EH (cell line): ENCODE measurements at regions not wholly inside any gene's neighbourhood (a gene's known extent, or its start where the extent isn't known, plus 50 kb on each side); places are given as distances from the start of the nearest gene placed in this dataset.

ENCODE experiments used
- DNase-seq: peaks from one replicate; pipeline ENCODE4 v3.0.0-alpha.2; 2015; ENCODE audit warnings: low read depth

GRCh38 chr12:132424811-132425210 lies 65.1 kb upstream of the FBRSL1 start:
- DNase-seq = no peak

DNA sequence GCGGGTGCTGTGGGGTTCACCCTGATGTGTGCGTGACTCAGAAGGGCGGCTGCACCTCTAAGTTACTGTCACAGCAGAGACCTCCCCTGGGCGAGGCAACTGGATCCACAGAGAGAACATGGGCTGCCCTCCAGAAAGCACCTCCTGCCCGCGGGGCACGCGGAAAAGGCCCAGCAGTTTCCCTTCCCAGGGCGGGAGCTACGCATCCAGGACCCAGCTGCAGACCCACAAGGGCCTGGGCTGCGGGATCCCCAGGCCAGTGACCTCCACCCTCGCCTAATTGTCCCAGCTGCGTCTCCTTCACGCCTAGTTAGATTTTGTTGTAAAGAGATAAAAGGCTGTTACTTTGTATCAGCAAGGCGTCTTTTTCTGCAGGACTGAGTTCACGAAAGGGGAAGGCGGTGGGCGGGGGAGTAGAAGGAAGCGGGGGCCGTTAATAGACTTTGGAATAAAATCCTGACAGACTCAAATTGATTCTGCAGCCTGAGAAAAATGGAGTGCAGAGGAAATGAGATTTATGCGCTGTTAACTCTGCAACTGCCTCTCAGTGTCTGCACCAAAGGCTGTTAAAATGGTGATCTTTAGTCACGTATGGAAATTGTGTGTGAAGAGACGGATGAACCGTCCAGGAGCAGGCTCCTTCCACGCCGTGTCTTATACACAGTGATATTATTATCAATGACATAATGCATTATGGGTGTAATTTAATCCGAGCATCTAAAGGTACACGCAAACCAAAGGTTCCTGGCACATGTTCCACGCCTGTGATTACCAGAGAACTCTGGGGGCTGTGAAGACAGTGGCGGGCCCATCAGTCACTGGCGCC lies 65.9 kb upstream of the FBRSL1 start:
- no peak for DNase-seq

DNA sequence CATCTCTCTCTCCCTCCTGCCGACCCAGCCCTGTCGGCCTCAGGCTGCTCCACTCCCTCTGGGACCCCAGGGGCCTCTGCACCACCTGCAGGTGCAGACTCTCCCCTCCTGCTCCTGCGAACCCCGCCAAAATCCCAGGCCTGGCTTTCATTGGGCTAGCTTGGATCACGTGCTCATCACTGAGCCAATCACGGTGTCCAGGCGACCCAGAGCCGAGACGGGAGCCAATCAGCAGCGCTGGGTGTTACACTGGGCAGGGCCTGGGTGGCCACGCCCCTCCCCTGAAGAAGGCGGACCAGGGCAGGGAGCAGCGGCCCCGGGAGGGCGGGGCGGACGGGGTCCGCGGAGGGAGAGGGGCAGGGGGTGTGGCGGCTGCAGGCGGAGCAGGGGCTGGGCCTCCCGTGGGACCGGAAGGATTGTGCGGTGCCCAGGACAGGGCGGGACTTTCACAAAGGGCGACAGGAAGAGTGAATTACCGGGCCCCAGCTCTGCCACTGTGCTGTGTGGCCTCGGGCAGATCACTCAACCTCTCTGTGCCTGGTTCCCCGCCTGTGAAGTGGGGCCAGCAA lies 66.6 kb upstream of the FBRSL1 start:
- no peak for DNase-seq

- no peak for DNase-seq
Observed at GRCh38 chr12:132422381-132423043, 67.4 kb upstream of the FBRSL1 start.

DNA sequence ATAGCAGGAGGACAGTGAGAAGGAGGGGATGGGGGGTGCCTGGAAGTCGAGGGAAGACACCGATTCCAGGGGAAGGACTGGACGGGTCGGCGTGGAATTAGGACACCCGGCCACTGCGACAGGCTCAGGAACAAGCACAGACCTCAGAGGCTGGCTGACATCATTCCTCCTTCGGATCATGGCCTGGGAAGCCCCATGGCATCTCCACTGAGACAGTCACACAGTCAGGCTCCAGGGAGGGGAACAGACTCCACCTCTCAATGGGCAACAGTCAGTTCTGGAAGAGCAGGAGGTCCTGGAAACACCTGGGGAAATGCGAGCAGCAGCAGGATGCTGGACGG lies 67.9 kb upstream of the FBRSL1 start:
- no peak for DNase-seq

DNA sequence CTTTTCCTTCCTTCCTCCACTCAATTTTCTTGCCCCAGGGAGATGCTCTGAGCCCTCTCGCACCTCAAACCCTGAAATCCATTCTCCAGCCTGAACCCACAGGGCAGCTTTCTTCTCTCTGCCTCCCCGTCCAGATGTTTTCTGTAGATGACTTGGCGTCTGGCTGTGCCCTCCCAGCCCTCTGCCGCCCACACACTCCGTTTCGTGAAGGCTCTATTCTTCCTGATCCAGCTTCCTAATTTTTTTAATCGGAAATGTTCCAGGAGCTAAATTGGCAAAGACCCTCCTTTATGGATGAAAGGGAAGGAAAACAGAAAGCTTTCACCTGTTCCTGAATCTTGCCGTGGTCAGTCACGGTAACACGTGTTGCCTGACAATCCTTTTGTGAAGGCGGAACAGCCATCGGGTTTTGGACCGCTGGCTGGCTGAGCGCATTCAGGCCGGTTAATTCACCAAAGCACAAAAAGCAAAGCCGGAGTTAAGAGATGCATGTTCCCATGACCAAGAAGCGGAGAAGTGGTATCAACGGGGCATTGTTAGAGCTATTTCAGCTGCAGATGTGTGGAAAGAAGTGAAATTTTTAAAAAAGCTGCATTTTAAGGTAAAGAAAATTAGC lies 70.2 kb upstream of the FBRSL1 start:
- DNase-seq = no peak

GRCh38 chr12:132418393-132418925 lies 71.5 kb upstream of the FBRSL1 start:
- DNase-seq = no peak

- DNase-seq = no peak
Observed at GRCh38 chr12:132417741-132418140, 72.2 kb upstream of the FBRSL1 start.

GRCh38 chr12:132416827-132417226 lies 73.1 kb upstream of the FBRSL1 start:
- no peak for DNase-seq

DNA sequence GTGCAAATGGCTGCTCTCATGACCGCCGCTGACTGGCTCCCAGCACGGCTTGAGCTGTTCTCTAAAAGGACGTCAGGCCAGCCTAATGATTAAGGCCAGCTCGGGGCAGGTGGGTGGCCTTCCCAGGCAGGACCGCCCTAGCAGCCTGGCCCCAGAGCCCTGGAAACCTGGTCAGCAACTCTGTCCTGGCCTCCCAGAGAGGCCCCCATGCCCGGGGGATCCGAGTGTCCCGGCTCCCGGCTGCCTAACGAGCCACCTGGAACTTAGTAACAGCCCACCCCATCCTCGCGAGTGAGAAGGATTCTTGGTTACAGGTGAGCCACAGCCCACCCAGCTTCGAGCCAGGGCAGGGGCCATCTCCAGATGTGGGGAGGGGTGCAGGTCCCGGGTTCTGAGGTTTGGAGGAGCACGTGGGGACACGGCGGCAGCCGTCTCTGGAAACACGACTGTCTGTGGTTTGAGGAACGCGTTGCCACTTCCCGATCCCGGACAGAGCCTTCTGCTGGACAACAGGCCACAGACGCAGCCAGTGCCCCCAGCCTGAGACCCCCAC lies 73.8 kb upstream of the FBRSL1 start:
- DNase-seq = no peak

DNA sequence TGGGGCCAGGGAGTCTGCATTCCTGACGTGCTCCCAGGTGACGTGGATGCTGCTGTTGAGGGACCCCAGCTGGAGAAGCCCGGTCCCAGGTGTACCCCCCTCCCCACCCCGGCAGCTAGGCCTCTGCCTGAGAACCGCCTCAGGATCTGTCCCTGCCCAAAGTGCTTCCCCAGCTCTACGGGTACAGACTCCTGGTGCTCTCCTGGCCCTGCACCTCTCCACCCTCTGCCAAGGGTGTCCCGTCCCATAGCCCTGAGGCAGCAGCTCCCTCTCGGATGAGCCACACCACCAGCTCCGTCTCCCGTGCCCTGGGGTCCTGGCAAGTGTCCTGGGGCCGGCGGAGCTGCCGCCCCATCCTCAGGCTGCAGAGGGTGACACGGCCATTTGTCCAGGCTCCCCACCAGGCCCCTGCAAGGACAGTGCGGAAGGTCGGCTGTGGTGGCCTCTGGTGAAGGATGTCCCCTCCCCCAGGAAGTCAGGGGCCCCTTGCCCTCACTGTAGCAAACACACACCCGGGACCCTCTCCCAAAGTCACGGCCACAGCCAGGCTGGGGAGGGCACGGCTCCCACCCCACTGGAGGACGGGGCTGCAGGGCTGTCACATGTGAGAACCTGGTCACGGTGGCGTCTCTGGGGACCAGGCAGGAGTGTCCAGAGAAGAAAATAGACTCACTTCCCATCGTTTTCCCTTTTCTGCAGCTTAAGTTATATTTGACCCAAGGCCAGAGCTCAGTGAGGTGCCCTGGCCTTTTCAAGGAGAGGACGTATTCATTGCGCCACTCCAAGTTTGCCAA lies 74.4 kb upstream of the FBRSL1 start:
- no peak for DNase-seq

GRCh38 chr12:132414634-132415326 lies 75.2 kb upstream of the FBRSL1 start:
- DNase-seq = peak; percentile 78

DNA sequence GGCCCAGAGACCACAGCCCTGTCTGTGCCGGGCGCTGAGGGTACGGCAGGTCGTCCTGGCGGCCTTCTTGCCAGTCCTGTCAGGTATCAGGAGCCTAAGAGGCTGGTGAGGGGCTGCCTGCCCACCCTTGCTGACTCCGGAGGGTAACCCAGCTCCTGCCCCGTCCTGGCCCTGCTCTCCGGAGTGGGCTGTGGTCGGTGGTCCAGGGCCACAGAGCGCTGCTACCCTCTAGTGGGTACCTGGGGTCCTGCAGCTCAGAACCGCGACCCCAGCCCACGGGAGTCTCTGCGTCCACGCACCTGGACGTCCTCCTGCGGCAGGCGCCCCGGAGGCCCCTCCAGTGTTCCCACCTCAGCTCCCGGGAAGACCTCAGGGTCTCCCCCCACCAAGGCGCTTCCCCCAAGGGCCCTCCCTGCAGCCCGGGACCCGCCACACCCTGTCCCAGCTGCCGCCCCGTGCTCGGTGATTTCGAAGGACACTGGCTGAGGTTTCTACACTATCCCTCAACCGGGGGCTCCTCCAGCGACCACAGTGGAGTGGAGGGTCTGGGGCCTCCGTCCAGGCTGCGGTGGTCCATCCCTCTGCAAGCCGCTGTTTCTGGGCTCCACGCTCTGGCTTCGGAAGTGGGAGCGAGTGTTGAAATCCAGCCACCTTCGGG lies 75.9 kb upstream of the FBRSL1 start:
- DNase-seq = no peak

DNA sequence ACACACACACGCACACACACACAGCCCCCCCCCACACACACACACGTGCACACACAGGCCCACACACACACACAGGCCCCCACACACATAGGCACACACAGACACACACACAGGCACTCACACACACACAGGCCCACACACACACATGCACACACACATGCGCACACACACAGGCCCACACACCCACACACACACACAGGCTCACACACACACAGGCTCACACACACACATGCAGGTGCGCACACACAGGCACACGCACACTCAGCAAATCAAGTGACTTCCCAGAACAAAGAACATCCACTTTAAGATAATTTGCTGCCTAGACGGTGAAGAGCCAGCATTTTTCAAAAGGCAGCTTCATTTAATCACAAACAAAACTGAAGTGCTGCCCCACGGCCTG lies 78.5 kb upstream of the FBRSL1 start:
- no peak for DNase-seq

DNA sequence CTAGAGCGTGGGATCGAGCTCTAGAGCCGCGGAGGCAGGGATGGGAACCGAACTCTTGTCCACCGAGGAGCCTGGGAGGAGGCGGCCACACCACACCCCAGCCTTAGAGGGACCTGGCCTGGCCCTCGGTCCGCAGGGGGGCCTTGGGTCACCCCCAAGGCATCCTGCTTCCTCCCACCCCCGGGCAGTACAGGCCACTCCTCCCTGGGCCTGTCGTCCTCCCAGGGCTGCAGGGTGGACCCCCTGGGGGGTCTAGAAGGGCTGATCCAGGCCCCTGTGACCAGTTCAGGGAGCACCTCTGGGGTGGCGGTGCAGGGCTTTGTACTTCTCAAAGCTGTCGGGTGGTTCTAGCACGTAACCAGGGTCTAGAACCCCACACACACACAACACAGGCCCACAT lies 79.1 kb upstream of the FBRSL1 start:
- DNase-seq = no peak

DNA sequence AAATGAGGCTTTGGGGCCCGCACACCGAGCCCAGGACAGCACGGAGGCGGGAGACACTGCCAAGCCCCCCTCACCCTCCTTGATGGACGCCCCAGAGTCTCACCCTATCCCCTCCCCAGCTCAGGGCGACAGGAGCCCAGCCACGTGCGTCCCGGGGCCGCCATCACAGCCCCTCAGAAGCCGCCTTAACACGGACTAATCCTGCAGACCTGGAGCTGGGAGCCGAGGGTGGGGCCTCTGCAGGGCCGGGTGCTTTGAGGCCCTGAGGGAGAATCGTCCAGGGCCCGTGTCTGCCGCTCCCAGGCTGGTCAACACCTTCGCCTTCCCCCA lies 79.7 kb upstream of the FBRSL1 start:
- no peak for DNase-seq

DNA sequence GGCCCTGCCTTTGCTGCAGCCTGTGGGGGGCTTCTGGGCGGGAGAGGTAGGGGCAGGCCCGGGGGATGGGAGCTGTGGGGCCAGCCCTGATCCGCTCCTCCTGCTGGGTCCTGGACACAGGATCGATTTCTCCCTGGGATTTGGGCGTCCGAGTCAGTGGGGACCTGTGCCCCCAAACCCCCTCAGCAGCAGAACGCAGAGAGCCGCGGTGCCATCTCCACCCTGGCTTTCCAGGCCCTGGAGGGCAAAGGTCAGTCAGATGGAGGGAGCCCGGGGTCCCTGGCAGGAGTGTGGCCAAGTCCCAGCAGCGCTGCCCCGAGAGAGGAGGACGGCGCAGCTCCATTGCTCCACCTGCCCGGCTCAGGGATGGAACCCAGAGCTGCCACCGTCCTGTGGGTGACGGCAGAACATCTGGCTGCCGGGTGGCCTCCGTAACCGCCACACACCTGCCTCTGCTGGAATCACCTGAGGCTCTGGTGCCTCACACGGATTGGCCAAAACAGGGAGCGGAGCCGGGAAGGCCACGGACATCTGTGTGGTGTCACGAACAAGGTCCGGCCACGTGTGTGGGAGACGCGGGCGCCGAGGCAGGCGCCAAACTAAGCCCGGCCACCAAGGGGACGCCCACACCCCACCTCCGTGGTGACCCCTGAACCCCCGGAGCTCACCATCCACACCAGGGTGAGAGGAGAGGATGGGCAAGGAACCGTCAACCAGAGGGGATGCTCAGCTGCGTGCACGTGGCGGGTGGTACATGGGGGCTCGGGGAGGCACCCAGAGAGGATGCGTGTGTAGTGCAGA lies 80.3 kb upstream of the FBRSL1 start:
- DNase-seq = no peak

- DNase-seq = no peak
Observed at GRCh38 chr12:132408626-132409494, 79.5 kb upstream of the GALNT9 start.

GRCh38 chr12:132407992-132408391 lies 78.6 kb upstream of the GALNT9 start:
- no peak for DNase-seq
